Umbilical cord (tissue), 1 donor: ENCODE measurements at regions not wholly inside any gene's neighbourhood (a gene's known extent, or its start where the extent isn't known, plus 50 kb on each side); places are given as distances from the start of the nearest gene placed in this dataset.
A peak's percentile ranks its signal among the peaks of the same experiment; 100 is the strongest.

Source experiments
- DNase-seq: peaks from one replicate; pipeline ENCODE4 v3.0.0-alpha.2; 2015; ENCODE audit warnings: low spot score

DNA sequence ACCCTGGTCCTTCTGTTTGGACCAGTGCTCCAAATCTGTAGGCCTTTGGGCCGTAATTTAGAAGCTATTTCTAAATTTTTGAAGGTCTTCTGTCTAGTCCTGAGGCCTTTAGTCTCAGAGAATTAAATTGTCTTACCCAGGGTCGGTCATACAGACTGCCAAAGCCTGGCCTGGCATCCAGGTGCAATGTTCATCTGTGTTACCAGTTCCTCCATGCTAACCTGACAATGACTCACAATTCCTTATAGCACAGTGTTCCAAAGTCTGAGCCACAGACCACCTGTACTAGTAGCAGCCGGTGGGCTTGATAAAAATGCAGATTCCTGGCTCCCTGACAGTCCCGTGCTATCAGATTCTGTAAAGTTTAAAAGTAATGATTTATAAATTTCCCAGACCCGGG, 77.7 kb upstream of the MAP4K3 start:
- no peak for DNase-seq

DNA sequence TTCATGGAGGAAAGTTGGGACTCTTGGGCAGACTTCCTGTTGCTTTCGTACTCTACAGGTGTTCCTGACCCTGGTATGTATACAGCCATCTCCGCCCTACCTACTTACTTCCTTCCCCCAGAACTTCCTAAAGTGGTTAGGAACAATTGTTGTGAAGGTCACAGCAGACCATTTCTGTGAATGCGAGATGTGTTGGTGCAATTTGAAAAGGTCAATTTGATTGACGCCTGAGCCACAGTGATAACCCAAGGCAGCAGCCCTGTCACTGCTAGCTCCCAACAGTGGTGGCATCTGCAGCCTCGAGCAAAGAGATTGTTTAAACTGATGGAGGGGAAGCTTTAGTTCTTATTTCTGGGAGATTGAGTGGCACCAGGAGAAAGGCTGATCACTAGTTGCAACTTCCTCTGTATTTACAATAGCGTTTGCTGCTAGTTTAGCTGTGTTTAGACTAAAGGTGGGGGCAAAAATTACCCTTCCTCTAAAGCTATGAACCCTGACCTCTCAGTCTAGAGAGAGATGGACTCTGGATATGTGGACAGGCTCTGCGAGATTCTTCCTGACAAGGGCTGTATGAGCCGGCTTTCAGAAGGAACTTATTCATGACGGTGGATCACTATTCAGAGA, 78.3 kb upstream of the MAP4K3 start:
- no peak for DNase-seq

DNA sequence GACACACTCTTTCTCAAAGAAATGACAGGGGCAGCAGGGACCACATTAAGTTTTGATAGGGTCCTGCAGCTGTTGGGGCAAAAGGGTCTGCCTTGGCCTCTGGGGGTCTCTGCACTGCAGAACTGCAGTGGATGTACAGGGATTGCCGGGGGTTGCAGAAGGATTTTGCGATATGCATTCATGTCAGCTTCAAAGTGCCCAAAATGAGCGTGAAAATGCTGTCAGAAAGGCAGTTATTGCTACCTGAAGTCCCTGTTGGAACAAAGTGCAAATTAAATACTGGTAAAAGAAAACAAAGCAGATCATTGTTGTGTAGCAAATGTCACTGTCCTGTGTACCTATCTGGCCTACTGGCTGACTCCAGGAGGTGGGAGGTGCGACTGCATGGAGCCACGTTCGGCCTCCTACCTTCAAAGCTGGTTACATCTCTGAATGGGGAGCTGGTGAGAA, 78.8 kb upstream of the MAP4K3 start:
- DNase-seq = no peak

DNA sequence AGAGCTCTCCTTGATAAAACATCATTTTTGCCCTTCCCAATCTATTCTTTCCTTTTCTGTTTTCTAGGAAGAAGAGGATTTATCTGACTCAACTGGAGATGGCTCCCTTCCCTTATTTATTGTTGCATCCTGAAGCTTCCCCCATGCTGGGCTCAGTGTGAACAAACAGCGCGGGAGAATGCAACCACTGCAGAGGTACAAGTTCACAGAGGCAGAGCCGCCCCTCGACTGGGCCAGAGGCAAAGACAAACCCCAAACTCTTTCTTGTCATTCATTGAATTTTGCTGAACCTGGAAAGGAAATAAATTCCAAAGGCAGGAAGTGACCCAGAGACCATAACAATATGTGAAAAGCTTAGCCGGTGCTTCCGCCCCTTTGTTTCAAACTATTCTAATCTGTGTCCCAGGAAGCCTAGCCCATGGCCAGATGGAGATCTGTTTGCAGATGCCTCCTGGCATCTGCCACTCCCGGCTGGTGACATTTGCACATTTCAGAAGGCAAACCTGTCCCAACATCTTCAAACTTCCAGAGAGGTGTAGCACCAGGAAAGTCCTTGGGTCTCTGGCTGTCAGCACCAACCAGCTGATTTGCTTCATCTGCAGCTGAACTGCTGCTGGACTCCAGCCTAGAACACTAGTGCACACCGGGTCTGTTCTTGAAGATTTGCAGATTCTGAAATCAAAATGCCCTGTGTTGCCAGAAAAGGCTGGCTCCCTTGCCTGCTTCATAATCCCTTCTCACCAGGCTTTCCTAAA, 79.4 kb upstream of the MAP4K3 start:
- DNase-seq = peak; percentile 87

DNA sequence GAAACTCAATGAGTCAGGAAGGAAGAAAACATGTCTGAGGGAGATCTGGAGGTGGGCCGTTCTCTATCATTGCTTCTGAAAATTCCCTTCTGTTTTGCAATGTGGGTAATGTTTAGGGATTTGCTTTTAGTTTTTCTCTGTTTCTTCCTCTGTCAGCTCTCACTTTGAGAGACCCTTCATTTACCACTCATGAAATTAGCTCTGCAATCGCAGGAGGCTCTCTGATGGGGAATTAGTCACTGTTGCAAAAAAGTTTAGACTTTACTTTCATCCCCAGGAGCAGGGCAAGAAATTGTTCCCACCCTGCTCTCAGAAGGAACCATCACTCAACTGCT, 80.0 kb upstream of the MAP4K3 start:
- no peak for DNase-seq

DNA sequence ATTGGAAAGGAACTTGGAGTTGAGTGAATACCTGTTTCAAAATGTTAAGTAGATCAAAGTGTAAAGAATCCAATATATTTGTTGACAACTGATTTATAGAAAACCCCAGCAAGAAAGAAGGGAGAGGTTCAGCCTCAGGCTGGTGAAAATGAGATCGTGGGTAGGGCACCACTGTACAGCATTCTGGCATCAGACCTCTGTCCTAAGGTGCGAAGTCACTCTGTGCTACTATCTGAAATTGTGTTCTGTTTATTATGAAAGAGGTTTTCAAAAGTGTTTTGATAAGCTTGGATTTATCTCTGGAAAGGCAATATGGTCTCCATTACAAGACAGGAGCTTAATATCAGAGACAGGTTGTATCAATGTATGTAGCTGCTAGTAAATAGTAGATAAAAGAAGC, 80.5 kb upstream of the MAP4K3 start:
- no peak for DNase-seq

DNA sequence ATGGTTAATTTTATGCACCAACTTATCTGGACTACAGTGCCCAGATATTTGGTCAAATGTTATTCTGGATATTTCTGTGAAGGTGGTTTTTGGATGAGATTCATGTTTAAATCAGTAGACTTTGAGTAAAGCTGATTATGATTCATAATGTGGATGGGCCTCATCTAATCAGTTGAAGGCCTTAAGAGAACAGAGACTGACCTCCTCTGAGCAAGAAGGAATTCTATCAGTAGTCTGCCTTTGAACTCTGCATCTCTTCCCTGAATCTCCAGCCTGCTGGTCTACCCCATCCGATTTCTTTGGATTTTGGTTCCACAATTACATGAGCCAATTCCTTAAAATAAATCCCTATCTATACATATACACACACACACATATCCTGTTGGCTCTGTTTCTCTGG, 82.8 kb upstream of the MAP4K3 start:
- no peak for DNase-seq

DNA sequence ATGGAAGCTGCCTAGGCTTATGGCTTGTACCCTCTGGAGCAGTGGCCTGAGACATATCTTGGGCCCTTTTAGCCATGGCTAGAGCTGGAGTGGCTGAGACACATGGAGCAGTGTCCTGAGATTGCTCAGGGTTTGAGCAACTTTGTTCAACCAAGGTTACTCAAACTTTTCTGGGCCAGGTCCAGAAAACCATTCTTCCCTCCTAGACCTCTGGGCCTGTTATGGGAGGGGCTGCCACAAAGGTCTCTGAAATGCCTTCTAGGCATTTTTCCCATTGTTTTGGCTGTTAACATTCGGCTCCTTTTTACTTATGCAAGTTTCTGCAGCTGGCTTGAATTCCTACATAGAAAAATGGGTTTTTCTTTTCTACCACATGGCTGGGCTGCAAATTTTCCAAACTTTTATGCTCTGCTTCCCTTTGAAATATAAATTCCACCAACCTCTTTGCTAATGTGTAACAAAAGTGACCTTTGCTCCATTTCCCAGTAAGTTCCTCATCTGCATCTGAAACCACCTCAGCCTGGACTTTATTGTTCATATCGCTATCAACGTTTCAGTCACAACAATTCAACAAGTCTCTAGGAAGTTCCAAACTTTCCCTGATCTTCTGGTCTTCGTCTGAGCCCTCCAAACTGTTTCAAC, 84.9 kb upstream of the MAP4K3 start:
- no peak for DNase-seq

DNA sequence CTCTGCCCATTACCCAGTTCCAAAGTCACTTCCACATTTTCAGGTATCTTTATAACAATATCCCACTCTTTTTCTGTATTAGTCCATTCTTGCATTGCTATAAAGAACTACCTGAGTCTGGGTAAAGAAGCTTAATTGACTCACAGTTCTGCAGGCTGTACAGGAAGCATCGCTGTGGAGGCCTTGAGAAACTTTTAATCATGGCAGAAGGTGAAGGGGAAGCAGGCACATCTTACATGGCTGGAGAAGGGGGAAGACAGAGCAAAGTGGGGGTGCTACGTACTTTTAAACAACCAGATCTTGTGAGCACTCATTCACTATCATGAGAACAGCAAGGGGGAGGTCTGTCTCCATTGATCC, 85.4 kb upstream of the MAP4K3 start:
- DNase-seq = no peak

DNA sequence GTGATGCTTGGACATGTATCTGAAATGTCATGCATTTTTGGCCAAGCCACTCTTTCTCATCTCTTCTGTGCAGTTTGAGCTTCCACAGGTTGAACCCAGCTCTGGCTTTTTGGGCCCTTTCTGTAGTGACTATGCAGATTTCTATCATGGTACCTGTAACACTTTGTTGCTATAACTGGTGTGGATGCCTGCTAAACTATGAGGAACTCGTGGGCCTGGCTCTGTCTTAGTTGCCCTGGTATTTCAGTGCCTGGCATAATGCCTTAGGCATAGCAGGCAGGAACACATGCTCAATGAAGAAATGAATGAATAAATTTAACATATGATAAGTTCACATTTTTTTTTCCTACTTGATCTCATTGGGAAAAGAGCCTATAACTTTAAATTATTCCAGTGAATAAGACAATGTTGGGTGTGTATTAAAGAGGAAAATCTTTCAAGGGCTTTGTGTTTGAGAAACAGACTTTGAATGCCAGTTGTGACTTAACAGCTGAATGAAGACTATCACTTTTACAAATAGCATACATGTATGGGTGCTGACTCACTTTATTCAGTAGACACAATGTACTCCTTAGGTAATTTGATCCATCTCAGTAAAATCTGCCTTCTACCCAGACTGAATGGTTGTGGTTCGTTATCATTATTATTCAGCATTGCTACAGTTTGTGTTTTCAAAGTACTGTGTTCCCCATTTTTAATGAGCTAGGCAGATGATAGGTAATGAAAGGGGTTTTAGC, 86.4 kb upstream of the MAP4K3 start:
- DNase-seq = no peak

DNA sequence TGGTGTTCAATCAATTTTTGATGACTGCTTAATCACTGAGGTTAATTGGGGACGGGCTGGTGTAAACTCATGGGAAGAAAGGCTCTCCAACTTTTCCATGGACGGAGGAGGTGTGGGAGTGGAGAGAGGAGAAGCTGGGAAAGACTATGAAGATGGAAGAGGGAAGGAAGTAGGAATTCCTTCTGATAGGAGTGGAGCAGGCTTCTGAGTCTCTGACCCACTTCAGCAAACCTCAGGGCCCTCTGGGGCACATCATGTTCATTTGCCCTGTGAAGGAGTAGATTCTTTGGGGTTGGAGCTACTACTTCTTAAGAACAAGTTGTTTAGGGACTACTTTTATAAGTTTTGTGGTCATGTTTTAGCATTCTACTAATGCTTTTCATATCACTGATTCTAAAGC, 87.0 kb upstream of the MAP4K3 start:
- no peak for DNase-seq

DNA sequence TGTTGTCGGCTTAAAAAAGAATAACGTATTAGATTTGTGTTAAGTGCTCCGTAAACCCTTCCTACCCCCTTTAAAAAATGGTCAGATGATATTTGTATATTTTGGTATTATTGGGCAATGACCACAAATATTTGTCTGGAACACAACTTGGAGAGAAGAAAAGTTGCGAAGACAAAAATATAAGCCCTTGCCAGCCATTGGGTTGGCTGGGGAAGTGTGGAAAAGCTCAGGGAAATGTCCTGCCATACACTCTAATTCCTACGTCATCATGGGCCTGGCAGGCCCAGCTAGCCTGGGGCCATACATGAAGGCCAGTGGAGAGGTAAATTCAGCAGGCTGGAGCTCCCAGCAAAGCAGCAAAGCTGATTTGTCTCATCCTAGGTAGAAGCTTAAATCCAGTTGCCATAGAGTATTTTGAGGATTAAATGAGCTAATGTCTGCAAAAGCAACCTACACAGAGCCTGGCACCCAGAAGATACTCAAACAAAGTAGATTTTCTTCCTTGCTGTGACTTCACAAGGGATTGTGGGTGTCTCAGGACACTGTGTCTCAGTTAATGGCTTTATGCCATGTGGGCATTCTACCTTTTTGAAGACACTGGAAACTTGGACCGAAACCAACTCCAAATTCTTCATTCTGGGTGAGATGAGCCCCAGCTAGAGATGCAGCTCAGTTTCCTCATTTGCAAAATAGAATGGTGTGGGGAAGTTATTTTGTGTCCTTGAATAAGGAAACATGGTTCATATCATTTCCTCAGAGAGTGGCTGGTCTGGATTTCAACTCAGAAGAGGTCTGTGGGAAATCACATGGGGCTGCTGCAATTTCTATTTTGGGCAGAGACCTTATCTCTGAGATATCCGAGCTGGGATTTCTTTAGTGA, 87.9 kb upstream of the MAP4K3 start:
- no peak for DNase-seq

DNA sequence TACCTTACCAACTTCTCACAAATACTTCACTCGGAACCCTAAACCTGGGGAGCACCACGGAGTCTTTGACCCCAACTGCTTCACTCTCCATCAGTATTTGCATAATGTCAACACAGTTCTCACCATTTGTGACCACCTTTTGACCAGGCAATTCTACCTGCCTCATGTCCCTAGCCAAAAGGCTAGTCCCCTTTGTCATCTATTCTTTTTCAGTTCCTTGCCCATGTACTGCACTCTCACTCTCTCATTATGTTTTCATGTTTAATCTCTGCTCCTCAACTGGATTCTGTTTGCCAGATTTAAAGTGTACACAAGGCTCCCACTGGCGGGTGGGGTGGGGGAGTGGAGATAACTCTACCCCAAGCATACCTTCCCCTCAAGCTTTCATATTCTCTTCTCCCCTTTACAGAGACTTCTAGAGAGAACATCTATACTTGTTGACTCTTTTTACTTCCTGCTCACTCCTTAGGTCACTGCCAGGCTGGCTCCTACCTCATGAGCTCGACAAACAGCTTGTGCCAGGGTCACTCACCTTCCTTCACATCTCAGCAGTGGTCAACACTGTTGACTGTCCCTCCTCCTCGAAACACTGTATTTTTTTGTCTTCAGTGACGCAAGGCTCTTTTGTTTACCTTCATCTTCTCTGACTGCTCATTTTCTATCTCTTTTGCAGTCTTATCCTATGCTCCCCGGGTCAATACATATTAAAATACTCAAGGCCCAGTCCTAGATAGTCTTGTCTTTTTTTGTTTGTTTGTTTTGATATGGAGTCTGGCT, 88.7 kb upstream of the MAP4K3 start:
- DNase-seq = no peak

DNA sequence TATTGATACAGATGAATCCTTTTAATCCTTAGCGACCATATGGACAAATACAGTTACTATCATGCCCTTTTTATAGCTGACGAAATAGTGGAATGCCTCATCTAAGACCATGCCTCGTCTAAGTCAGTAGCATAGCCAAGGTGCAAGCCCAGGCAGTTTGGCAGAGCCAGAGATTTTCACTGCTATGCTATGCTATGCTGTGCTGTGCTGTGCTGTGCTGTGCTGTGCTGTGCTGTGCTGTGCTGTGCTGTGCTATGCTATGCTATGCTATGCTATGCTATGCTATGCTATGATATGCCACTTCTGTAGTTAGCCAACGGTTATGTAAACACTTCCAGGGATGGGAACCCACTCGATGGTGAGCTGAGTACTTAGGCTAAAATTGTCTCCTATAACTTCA, 91.6 kb upstream of the MAP4K3 start:
- DNase-seq = no peak

DNA sequence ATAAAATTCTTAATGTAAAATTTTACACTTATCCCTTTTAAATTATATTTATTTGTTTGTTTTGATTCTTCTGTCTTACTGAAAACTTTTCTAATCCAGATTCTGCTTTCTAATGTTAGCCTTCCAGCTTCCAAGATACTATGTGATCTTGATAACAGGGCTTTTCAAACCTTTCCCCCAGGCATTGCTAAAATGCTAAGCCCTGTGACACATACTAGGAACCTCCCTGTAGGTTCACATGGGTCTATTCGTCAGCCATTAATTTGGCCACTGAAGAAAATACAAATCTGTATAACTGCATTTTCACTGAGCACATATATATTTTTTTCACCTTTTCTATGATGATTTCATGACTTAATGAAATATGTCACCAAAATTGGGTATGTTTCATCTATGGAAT, 92.8 kb upstream of the MAP4K3 start:
- no peak for DNase-seq

DNA sequence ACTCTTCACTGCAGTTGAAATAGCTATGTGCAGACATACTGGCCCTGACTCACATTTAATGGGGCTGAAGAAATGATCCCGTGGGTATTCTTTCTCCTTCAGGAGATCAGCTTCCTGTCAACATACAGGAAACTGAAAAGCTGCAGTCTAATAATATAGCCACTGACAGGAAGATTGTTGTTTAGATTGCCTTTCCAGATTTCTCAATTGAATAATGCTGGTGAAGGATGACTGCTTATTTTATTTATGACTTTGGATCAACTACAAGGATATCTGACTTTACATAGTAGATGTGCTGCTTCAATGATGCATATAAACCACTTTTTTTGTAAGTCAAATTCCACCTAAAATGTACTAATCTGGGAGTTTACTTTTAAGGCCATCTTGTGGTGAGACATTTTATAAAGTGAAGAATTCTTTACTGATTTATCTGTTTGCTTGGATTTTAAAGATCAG, 93.4 kb upstream of the MAP4K3 start:
- DNase-seq = peak; percentile 59

DNA sequence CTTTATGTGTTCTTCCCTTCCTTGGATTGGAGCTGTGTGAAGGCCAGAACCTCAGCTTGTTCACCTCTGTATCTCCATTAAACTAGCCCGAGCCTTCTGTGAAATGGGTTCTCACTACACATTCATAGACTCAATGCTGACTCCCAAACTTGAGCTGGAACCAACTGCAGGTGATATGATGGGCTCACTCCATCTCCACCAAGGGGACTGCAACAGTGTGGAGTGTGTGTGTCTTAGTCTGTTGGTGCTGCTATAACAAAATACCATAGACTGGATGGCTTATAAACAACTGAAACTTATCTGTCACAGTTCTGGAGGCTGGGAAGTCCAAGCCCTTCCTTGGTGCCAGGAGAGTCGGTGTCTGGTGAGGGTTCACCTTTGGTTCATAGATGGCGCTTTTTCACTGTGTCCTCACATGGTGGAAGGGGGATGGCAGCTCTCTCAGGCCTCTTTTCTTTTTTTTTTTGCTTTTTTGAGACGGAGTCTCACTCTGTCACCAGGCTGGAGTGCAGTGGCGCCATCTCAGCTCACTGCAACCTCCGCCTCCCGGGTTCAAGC, 94.2 kb upstream of the MAP4K3 start:
- no peak for DNase-seq

DNA sequence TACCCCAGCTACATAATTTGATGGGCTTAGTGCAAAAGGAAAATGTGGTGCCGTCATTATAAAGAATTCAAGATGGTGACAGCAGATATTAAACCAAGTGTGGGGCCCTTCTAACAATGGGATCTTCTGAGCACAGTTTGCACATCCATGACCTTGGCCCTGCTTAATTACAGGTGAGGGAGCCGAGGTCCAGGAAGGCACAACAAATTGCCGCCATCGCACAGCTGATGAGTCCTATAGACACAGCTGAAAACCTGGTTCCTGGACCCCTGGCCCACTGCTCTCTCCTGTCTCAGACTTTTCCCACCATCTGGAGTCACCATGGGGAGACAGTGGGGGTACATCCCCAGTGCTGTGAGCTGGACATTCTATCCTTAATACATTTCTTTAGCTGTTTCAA, 95.8 kb upstream of the MAP4K3 start:
- no peak for DNase-seq

DNA sequence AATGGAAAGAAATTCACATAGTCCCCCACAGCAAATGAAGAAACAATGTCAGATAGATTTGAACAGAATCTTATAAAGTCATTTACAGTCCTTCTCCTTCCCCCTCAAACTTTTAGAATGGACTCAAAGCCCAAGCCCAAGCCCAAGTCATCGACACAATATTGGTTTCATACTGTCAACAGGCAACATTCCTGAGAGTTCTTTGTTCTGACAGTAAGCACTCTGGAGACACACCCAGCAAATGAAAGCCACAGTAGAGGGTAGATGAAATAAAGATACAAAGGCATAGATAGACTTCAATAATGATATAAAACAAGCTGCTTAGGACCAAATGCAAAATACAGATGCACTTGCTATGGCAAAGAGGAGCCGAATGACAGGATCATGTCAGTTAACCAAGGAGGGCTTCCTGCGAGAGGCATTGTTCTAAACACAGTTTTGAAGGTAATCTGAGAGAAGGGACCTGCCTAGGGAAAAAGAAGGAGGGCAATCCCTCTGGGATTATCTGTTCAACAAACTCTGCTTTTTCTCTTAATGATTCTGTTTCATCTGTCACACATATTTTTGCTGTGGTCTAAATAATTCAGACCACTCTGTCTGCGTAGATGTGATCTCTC, 97.1 kb upstream of the MAP4K3 start:
- no peak for DNase-seq

DNA sequence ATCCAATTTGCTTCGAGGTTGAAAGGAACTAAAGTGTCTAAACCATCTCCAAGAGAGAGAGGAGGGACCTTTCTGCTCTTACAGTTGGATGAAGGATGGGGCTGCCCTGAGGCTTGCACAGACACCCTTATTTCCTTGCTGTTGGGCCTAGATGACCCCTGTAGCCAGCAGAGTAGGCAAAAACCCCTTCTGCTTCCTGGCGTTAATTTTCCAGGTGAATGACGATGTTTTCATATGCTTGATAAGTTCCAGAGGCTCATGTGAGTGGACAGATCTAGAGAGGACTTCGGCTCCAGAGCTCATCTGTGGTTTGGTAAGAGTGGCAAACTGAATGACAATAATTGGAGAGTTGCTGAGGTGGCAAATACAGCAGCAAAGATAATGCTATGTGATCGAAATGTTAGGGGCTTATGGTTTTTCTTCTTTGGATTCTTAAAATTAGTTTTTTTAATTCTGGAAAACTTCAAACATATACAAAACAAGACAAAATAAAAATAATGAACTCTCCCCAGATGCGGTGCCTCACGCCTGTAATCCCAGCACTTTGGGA, 98.6 kb upstream of the MAP4K3 start:
- DNase-seq = no peak
